ENCODE measurements at regions not wholly inside any gene's neighbourhood (a gene's known extent, or its start where the extent isn't known, plus 50 kb on each side); places are given as distances from the start of the nearest gene placed in this dataset.

- H3K36me3 Mint-ChIP-seq (ENCODE audit: low read depth) = no peaks in the 10 kb centered on the region
- H3K9me3 Mint-ChIP-seq (ENCODE audit: low read depth) = no peaks in the 10 kb centered on the region
- no peak overlapping the region for H3K4me3 Mint-ChIP-seq (ENCODE audit: unreplicated experiment)
- H3K4me1 Mint-ChIP-seq (ENCODE audit: low read depth) = peaks cover 8% of the 10 kb centered on the region
- peaks cover 63% of the 10 kb centered on the region for H3K27me3 Mint-ChIP-seq (ENCODE audit: low read depth)
- TF ChIP-seq CTCF (IDR thresholded peaks at IDR 0.05) = no peak
- no peak overlapping the region for H3K27ac Mint-ChIP-seq (ENCODE audit: unreplicated experiment)
- DNase-seq (ENCODE audit: low spot score) = no peak
These were observed 73.4 kb downstream of the KLHDC7A start for GRCh38 chr1:18554099-18554498.

- H3K27me3 Mint-ChIP-seq (ENCODE audit: low read depth) = peaks cover 63% of the 10 kb centered on the region
- no peak for TF ChIP-seq CTCF (IDR thresholded peaks at IDR 0.05)
- H3K9me3 Mint-ChIP-seq (ENCODE audit: low read depth) = no peaks in the 10 kb centered on the region
- H3K36me3 Mint-ChIP-seq (ENCODE audit: low read depth) = no peaks in the 10 kb centered on the region
- no peak overlapping the region for H3K27ac Mint-ChIP-seq (ENCODE audit: unreplicated experiment)
- peaks cover 8% of the 10 kb centered on the region for H3K4me1 Mint-ChIP-seq (ENCODE audit: low read depth)
- H3K4me3 Mint-ChIP-seq (ENCODE audit: unreplicated experiment) = no peak overlapping the region
- no peak for DNase-seq (ENCODE audit: low spot score)
These were observed 73.9 kb downstream of the KLHDC7A start for GRCh38 chr1:18554597-18554996.

- Mint-ChIP-seq H3K36me3 (ENCODE audit: low read depth) (no peaks in the 10 kb centered on the region), H3K4me3 (ENCODE audit: unreplicated experiment) (no peak overlapping the region), H3K4me1 (ENCODE audit: low read depth) (peaks cover 8% of the 10 kb centered on the region), H3K27me3 (ENCODE audit: low read depth) (peaks cover 65% of the 10 kb centered on the region), H3K27ac (ENCODE audit: unreplicated experiment) (no peak overlapping the region), H3K9me3 (ENCODE audit: low read depth) (no peaks in the 10 kb centered on the region)
- TF ChIP-seq CTCF (IDR thresholded peaks at IDR 0.05) = no peak
- no peak for DNase-seq (ENCODE audit: low spot score)
These were observed 74.3 kb downstream of the KLHDC7A start for GRCh38 chr1:18555036-18555435.

- no peak for DNase-seq (ENCODE audit: low spot score)
- Mint-ChIP-seq H3K36me3 (ENCODE audit: low read depth) (peaks cover 3% of the 10 kb centered on the region), H3K9me3 (ENCODE audit: low read depth) (no peaks in the 10 kb centered on the region), H3K4me1 (ENCODE audit: low read depth) (peaks cover 8% of the 10 kb centered on the region), H3K27ac (ENCODE audit: unreplicated experiment) (no peak overlapping the region), H3K4me3 (ENCODE audit: unreplicated experiment) (no peak overlapping the region), H3K27me3 (ENCODE audit: low read depth) (peaks cover 67% of the 10 kb centered on the region)
- peak; percentile 70 for TF ChIP-seq CTCF (IDR thresholded peaks at IDR 0.05)
These were observed 74.3 kb upstream of the PAX7 start for GRCh38 chr1:18556364-18556763.

- no peak overlapping the region for H3K4me3 Mint-ChIP-seq (ENCODE audit: unreplicated experiment)
- no peak overlapping the region for H3K27ac Mint-ChIP-seq (ENCODE audit: unreplicated experiment)
- no peak for DNase-seq (ENCODE audit: low spot score)
- no peaks in the 10 kb centered on the region for H3K9me3 Mint-ChIP-seq (ENCODE audit: low read depth)
- TF ChIP-seq CTCF (IDR thresholded peaks at IDR 0.05) = no peak
- peaks cover 62% of the 10 kb centered on the region for H3K27me3 Mint-ChIP-seq (ENCODE audit: low read depth)
- H3K36me3 Mint-ChIP-seq (ENCODE audit: low read depth) = peaks cover 3% of the 10 kb centered on the region
- H3K4me1 Mint-ChIP-seq (ENCODE audit: low read depth) = peaks cover 8% of the 10 kb centered on the region
These were observed 72.8 kb upstream of the PAX7 start for GRCh38 chr1:18557621-18558465.

All from chondrocyte (in vitro differentiated cells).